ENCODE measurements at regions not wholly inside any gene's neighbourhood (a gene's known extent, or its start where the extent isn't known, plus 50 kb on each side); places are given as distances from the start of the nearest gene placed in this dataset.
"Not testable (repeated sequence)": the region's sequence is repeated elsewhere in the genome, so short reads cannot be mapped to it uniquely, and the experiment has no call there.

DNA sequence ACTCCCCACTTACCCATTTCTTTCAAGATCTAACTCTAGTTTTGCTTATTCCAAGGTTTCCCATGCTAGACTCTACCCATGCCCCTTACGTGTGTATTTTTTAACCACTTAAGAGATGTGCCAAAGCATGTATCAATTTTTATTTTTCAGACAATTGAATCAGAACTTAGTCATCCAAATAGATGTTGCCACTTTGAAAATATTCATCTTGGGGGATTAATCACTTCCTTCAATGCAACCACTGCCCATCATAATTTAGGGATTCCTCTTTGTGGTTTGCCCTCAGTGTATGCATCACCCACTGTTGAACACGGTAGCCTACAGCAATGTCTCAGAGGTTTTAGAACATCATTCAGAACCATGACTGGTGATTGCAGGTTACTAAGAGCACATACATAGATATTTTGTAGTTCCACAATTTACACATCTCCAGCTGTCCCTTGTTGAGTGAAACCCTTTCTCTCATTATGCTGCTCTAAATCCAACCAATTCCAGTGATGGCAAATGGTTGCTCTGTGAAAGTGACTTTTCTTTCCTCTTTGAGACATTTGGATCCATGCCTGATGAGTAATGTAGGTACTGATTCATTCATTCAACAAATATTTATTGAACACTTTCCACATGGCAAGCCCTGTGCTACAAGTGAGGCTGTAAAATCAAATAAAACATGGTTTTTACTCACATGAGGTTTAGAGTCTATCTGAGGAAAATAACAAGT lies 60.6 kb upstream of the SERP2 start:
- POLR2A ChIA-PET: no interaction called here
- DNase-seq (ENCODE audit: extremely low spot score): no peak
- CTCF ChIA-PET: no interaction called here
- TF ChIP-seq FOXK2 (IDR thresholded peaks at IDR 0.05): no peak
- TF ChIP-seq FOXM1 (IDR thresholded peaks at IDR 0.05; ENCODE audit: borderline replicate concordance): no peak
- TF ChIP-seq HDGF (IDR thresholded peaks at IDR 0.05; ENCODE audit: borderline replicate concordance): no peak
- no peak for TF ChIP-seq NFRKB (IDR thresholded peaks at IDR 0.05)
- no peak for TF ChIP-seq BHLHE40 (IDR thresholded peaks at IDR 0.05; ENCODE audit: borderline replicate concordance)
- TF ChIP-seq ELF4 (IDR thresholded peaks at IDR 0.05): no peak
- TF ChIP-seq CTBP1 (IDR thresholded peaks at IDR 0.05; ENCODE audit: borderline replicate concordance): no peak
- no peak for TF ChIP-seq L3MBTL2 (conservative IDR thresholded peaks at IDR 0.05)
- no peak for TF ChIP-seq SP1 (IDR thresholded peaks at IDR 0.05)
- no peak for TF ChIP-seq LEF1 (IDR thresholded peaks at IDR 0.05; ENCODE audit: borderline replicate concordance)
- no peak for TF ChIP-seq TARDBP (IDR thresholded peaks at IDR 0.05)
- no peak for TF ChIP-seq FOXA1 (IDR thresholded peaks at IDR 0.05)
- TF ChIP-seq, protein P1, sequence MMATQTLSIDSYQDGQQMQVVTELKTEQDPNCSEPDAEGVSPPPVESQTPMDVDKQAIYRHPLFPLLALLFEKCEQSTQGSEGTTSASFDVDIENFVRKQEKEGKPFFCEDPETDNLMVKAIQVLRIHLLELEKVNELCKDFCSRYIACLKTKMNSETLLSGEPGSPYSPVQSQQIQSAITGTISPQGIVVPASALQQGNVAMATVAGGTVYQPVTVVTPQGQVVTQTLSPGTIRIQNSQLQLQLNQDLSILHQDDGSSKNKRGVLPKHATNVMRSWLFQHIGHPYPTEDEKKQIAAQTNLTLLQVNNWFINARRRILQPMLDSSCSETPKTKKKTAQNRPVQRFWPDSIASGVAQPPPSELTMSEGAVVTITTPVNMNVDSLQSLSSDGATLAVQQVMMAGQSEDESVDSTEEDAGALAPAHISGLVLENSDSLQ (IDR thresholded peaks at IDR 0.05): no peak
- TF ChIP-seq ZNF384 (IDR thresholded peaks at IDR 0.05): no peak
- no peak for TF ChIP-seq SUZ12 (IDR thresholded peaks at IDR 0.05)
- no peak for TF ChIP-seq ARNT (IDR thresholded peaks at IDR 0.05)

DNA sequence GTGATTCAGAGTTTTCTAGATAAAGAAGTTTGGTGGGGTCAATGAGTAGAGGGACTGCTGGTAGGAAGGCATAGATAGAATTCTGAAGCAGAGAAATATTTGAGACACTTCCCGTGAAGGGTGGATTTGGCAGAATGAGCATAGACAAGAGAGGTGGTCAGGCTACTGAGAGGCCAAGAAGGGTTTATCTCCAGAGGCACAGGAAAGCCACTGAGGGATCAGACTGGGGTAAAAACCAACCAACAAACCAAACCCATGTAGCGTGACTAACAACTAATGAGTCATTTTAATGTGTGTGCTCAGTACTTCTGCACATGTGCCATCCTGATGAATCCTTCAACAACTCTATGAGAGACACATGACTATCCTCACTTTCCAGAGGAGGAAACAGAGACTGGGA lies 60.0 kb upstream of the SERP2 start:
- no peak for TF ChIP-seq TARDBP (IDR thresholded peaks at IDR 0.05)
- TF ChIP-seq HDGF (IDR thresholded peaks at IDR 0.05; ENCODE audit: borderline replicate concordance): no peak
- TF ChIP-seq LEF1 (IDR thresholded peaks at IDR 0.05; ENCODE audit: borderline replicate concordance): no peak
- TF ChIP-seq ZNF384 (IDR thresholded peaks at IDR 0.05): no peak
- no peak for TF ChIP-seq SUZ12 (IDR thresholded peaks at IDR 0.05)
- no peak for TF ChIP-seq L3MBTL2 (conservative IDR thresholded peaks at IDR 0.05)
- no peak for TF ChIP-seq CTBP1 (IDR thresholded peaks at IDR 0.05; ENCODE audit: borderline replicate concordance)
- TF ChIP-seq NFRKB (IDR thresholded peaks at IDR 0.05): no peak
- TF ChIP-seq, protein P1 (IDR thresholded peaks at IDR 0.05): no peak
- TF ChIP-seq FOXM1 (IDR thresholded peaks at IDR 0.05; ENCODE audit: borderline replicate concordance): no peak
- no peak for TF ChIP-seq FOXK2 (IDR thresholded peaks at IDR 0.05)
- no peak for TF ChIP-seq BHLHE40 (IDR thresholded peaks at IDR 0.05; ENCODE audit: borderline replicate concordance)
- TF ChIP-seq ARNT (IDR thresholded peaks at IDR 0.05): no peak
- TF ChIP-seq FOXA1 (IDR thresholded peaks at IDR 0.05): no peak
- TF ChIP-seq SP1 (IDR thresholded peaks at IDR 0.05): no peak
- ChIA-PET POLR2A (no interaction called here), CTCF (no interaction called here)
- no peak for DNase-seq (ENCODE audit: extremely low spot score)

DNA sequence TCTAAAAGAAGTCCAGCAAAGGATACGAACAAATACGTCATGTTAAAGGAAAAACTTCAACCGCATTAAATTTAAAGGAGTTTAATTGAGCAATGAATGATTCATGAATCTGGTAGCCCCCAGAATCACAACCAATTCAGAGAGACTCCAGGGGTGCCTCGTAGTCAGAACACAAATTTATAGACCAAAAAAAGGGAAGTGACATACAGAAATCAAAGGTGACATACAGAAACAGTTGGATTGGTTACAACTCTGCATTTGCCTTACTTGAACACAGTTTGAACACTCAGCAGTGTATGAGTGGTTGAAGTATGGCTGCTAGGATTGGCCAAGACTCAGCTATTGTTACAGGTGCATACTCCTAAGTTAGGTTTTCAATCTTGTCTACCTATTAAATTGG lies 59.5 kb upstream of the SERP2 start:
- DNase-seq (ENCODE audit: extremely low spot score); CTCF ChIA-PET; POLR2A ChIA-PET: not testable (repeated sequence)

DNA sequence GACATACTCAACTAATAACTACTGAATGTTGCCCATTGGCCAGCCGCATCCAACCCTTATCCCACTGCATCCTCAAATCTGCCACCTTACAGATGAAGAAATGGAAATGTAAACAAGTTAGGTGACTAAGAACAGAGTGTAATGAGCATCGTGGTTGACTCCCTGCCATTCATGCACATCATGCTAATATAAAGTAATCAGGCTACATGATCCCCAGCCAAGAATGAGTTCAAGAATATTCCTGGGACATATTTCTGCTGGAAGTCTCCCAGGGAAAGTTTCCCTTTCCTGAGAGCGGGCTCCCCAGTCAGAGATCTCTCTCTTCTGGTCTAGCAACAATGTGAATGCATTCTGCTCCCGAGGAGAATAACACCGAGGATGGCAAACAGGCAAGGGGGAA lies 55.9 kb upstream of the SERP2 start:
- ChIA-PET CTCF (no interaction called here), POLR2A (no interaction called here)
- no peak for DNase-seq (ENCODE audit: extremely low spot score)
- TF ChIP-seq FOXA1 (IDR thresholded peaks at IDR 0.05) (no peak), FOXK2 (IDR thresholded peaks at IDR 0.05) (no peak), CTBP1 (IDR thresholded peaks at IDR 0.05; ENCODE audit: borderline replicate concordance) (no peak)

DNA sequence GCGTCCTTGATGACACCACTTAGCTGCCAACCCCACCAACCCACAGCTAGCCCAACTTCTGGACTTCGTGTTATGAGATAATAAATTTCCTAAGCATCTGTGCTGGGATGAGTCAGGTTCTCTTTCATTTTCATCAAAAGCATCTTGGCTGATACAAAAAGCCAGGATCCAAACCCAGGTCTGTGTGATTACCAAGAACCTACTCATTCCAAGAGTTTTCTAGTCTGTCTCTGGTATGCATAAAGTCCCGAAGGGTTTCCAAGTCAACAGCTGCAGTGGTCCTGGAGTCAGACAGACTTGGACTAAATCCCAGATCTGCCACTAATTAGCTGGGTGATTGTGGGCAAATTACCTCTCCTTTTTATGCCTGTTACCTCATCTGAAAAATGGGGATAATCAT lies 55.5 kb upstream of the SERP2 start:
- ChIA-PET CTCF (no interaction called here), POLR2A (no interaction called here)
- no peak for DNase-seq (ENCODE audit: extremely low spot score)
- no peak for TF ChIP-seq NFRKB (IDR thresholded peaks at IDR 0.05)
- TF ChIP-seq ZNF384 (IDR thresholded peaks at IDR 0.05): no peak
- TF ChIP-seq HDGF (IDR thresholded peaks at IDR 0.05; ENCODE audit: borderline replicate concordance): no peak
- no peak for TF ChIP-seq ELF4 (IDR thresholded peaks at IDR 0.05)
- no peak for TF ChIP-seq FOXM1 (IDR thresholded peaks at IDR 0.05; ENCODE audit: borderline replicate concordance)
- TF ChIP-seq FOXA1 (IDR thresholded peaks at IDR 0.05): no peak
- TF ChIP-seq, protein P1 (IDR thresholded peaks at IDR 0.05): no peak

DNA sequence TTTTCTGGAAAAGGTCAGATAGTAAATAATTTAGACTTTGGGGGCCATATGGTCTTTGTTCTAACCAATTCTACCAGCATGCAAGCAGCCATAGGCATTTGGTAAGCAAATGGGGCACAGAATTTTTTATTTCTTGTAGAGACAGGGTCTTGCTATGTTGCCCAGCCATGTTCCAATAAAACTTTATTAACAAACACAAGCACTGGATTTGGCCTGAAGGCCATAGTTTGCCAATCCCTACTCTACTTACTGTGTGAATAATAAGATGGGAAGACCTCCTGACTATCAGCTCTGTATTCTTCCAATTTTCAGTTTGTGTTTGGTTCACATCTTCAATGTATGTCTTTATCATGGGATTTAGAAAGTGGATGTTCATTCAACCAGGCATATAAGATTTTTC lies 53.0 kb upstream of the SERP2 start:
- POLR2A ChIA-PET: no interaction called here
- CTCF ChIA-PET: no interaction called here
- TF ChIP-seq FOXM1 (IDR thresholded peaks at IDR 0.05; ENCODE audit: borderline replicate concordance) (no peak), SUZ12 (IDR thresholded peaks at IDR 0.05) (no peak), ARNT (IDR thresholded peaks at IDR 0.05) (no peak), BHLHE40 (IDR thresholded peaks at IDR 0.05; ENCODE audit: borderline replicate concordance) (no peak), CTBP1 (IDR thresholded peaks at IDR 0.05; ENCODE audit: borderline replicate concordance) (no peak)
- no peak for DNase-seq (ENCODE audit: extremely low spot score)

DNA sequence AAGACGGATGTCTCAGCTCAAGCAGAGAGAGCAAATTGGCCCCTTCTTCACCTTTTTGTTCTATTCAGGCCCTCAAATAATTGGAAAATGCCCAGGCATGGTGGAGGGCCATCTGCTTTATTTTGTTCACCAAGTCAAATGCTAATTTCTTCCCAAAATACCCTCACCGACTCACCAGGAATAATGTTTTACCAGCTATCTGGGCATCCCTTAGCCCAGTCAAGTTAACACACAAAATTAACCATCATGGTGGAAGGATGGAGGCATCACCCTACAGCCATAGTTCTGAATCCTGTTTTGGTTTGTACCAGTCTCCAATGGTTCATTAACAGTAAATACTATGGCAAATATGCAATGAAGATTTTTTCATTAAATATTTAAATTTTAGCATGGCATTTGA lies 51.7 kb upstream of the SERP2 start:
- ChIA-PET POLR2A (no interaction called here), CTCF (no interaction called here)
- TF ChIP-seq CTBP1 (IDR thresholded peaks at IDR 0.05; ENCODE audit: borderline replicate concordance) (no peak), BHLHE40 (IDR thresholded peaks at IDR 0.05; ENCODE audit: borderline replicate concordance) (no peak), L3MBTL2 (conservative IDR thresholded peaks at IDR 0.05) (no peak), FOXK2 (IDR thresholded peaks at IDR 0.05) (no peak), TARDBP (IDR thresholded peaks at IDR 0.05) (no peak), LEF1 (IDR thresholded peaks at IDR 0.05; ENCODE audit: borderline replicate concordance) (no peak), ZNF384 (IDR thresholded peaks at IDR 0.05) (no peak), ARNT (IDR thresholded peaks at IDR 0.05) (no peak), HDGF (IDR thresholded peaks at IDR 0.05; ENCODE audit: borderline replicate concordance) (no peak), NFRKB (IDR thresholded peaks at IDR 0.05) (no peak), SP1 (IDR thresholded peaks at IDR 0.05) (no peak), SUZ12 (IDR thresholded peaks at IDR 0.05) (no peak), ELF4 (IDR thresholded peaks at IDR 0.05) (no peak), FOXA1 (IDR thresholded peaks at IDR 0.05) (no peak)
- TF ChIP-seq, protein P1 (IDR thresholded peaks at IDR 0.05): no peak
- no peak for DNase-seq (ENCODE audit: extremely low spot score)
